SK-N-SH (cell line): ENCODE measurements at regions not wholly inside any gene's neighbourhood (a gene's known extent, or its start where the extent isn't known, plus 50 kb on each side); places are given as distances from the start of the nearest gene placed in this dataset.

Source experiments
- CTCF ChIA-PET: fragments of 300-600, 350-600 bp; formaldehyde crosslinking; extraction: SDS; loops from one replicate; lab custom pipeline; 2021; lab: Yijun Ruan, JAX
- POLR2A ChIA-PET: fragments of 350-600 bp; sonication (Branson Sonifier 250); formaldehyde crosslinking; extraction: SDS; loops from one replicate; lab custom pipeline; 2020; ENCODE audit warnings: antibody characterized with exemption, inconsistent platforms; lab: Yijun Ruan, JAX
- DNase-seq: peaks from one replicate; pipeline ENCODE4 v3.0.0; 2012
- H2AFZ ChIP-seq: fragments of 200-600 bp; sonication (generic); 2 replicates; pipeline ENCODE4 v1.8.1; 2016; ENCODE audit warnings: antibody characterized with exemption, mild to moderate bottlenecking, low read depth
- H3F3A ChIP-seq: fragments of 200-600 bp; sonication (generic); replicated peaks from 2 replicates; pipeline ENCODE3; 2016; ENCODE audit warnings: antibody characterized with exemption, mild to moderate bottlenecking; ENCODE audit not compliant: insufficient read depth
- H3K27ac ChIP-seq, 2 experiments: fragments of 200-500 bp in 1 of 2; fragments of 200-600 bp in 1 of 2; sonication (Bioruptor generic) in 1 of 2; sonication (generic), shearing (Covaris generic) in 1 of 2; 2 replicates each; pipeline versions ENCODE4 v1.5.1 to v1.6.1; 2014 to 2016; ENCODE audit warnings: low read depth in 2 of 2, inconsistent platforms in 1 of 2, low read length in 1 of 2, mild to moderate bottlenecking in 1 of 2, mixed read lengths in 1 of 2
- H3K27me3 ChIP-seq: fragments of 200-600 bp; sonication (generic), shearing (Covaris generic); 2 replicates; pipeline ENCODE4 v1.6.1; 2016; ENCODE audit warnings: mixed run types; ENCODE audit not compliant: insufficient read depth
- H3K36me3 ChIP-seq, 2 experiments: fragments of 200-500 bp in 1 of 2; fragments of 200-600 bp in 1 of 2; sonication (Bioruptor generic) in 1 of 2; sonication (generic) in 1 of 2; replicated peaks in 1 of 2; 2 replicates each; pipeline versions ENCODE3 to v1.5.1; 2014 to 2016; ENCODE audit warnings: low read length in 1 of 2, mild to moderate bottlenecking in 1 of 2; ENCODE audit not compliant: insufficient read depth in 2 of 2, control insufficient read depth in 1 of 2
- H3K4me1 ChIP-seq, 2 experiments: fragments of 200-500 bp in 1 of 2; fragments of 200-600 bp in 1 of 2; sonication (Bioruptor generic) in 1 of 2; sonication (generic), shearing (Covaris generic) in 1 of 2; 2 replicates each; pipeline versions ENCODE4 v1.5.1 to v1.6.1; 2014 to 2016; ENCODE audit warnings: low read depth in 1 of 2, low read length in 1 of 2, mixed run types in 1 of 2; ENCODE audit not compliant: insufficient read depth in 2 of 2, control insufficient read depth in 1 of 2
- H3K4me2 ChIP-seq: fragments of 200-600 bp; sonication (generic), shearing (Covaris generic); 2 replicates; pipeline ENCODE4 v1.6.1; 2017; ENCODE audit warnings: mixed run types
- H3K4me3 ChIP-seq, 2 experiments: fragments of 200-500 bp in 1 of 2; fragments of 200-600 bp in 1 of 2; sonication (Bioruptor generic) in 1 of 2; sonication (generic), shearing (Covaris generic) in 1 of 2; 2 replicates each; pipeline versions ENCODE4 v1.5.1 to v1.8.1; 2014 to 2016; ENCODE audit warnings: low read depth in 2 of 2, inconsistent platforms in 1 of 2, low read length in 1 of 2, mild to moderate bottlenecking in 1 of 2, mixed read lengths in 1 of 2, moderate library complexity in 1 of 2
- H3K79me2 ChIP-seq: fragments of 200-600 bp; sonication (generic); 2 replicates; pipeline ENCODE4 v1.8.1; 2017; ENCODE audit warnings: mild to moderate bottlenecking; ENCODE audit not compliant: insufficient read depth
- H3K9ac ChIP-seq: fragments of 200-600 bp; sonication (generic); 2 replicates; pipeline ENCODE4 v1.6.1; 2017; ENCODE audit warnings: mixed run types
- H3K9me2 ChIP-seq: fragments of 200-600 bp; sonication (generic); 2 replicates; pipeline ENCODE4 v1.6.1; 2017; ENCODE audit warnings: mixed run types
- H3K9me3 ChIP-seq: fragments of 200-600 bp; sonication (generic); 2 replicates; pipeline ENCODE4 v1.6.1; 2017; ENCODE audit warnings: mixed run types, mild to moderate bottlenecking, moderate library complexity
- H4K20me1 ChIP-seq: fragments of 200-600 bp; sonication (generic); 2 replicates; pipeline ENCODE4 v1.6.1; 2017; ENCODE audit warnings: mild to moderate bottlenecking, mixed run types; ENCODE audit not compliant: insufficient read depth
- GABPA ChIP-seq: IDR thresholded peaks from 2 replicates; pipeline ENCODE4 v1.4.0; 2012; ENCODE audit warnings: low read depth, mild to moderate bottlenecking
- IRF3 ChIP-seq: fragments of 150-350 bp; IDR thresholded peaks from 2 replicates; pipeline ENCODE4 v1.6.1; 2016; ENCODE audit warnings: mild to moderate bottlenecking, low read depth, low read length
- JUND ChIP-seq: IDR thresholded peaks from 2 replicates; pipeline ENCODE4 v1.4.0; 2012
- MEF2A ChIP-seq: IDR thresholded peaks from 2 replicates; pipeline ENCODE4 v1.4.0; 2012; ENCODE audit warnings: low read depth, borderline replicate concordance
- MXI1 ChIP-seq: IDR thresholded peaks from 2 replicates; pipeline ENCODE4 v1.6.1; 2012; ENCODE audit warnings: mild to moderate bottlenecking, low read depth, low read length, improper control_type of control experiment
- NFIC ChIP-seq: IDR thresholded peaks from 2 replicates; pipeline ENCODE4 v1.4.0; 2012; ENCODE audit warnings: borderline replicate concordance
- REST ChIP-seq: IDR thresholded peaks from 2 replicates; pipeline ENCODE4 v1.6.1; 2012; ENCODE audit warnings: mild to moderate bottlenecking, low read depth, low read length, moderate library complexity
- RFX5 ChIP-seq: IDR thresholded peaks from 2 replicates; pipeline ENCODE4 v1.6.1; 2012; ENCODE audit warnings: mild to moderate bottlenecking, improper control_type of control experiment, low read length
- SIN3A ChIP-seq: IDR thresholded peaks from 2 replicates; pipeline ENCODE4 v1.6.1; 2012; ENCODE audit warnings: low read depth, mild to moderate bottlenecking, low read length, moderate library complexity, borderline replicate concordance
- TAF1 ChIP-seq: IDR thresholded peaks from 2 replicates; pipeline ENCODE4 v1.6.1; 2012; ENCODE audit warnings: low read depth, mild to moderate bottlenecking, low read length, moderate library complexity, borderline replicate concordance
- TCF12 ChIP-seq: IDR thresholded peaks from 2 replicates; pipeline ENCODE4 v1.4.0; 2012
- ZBTB33 ChIP-seq: IDR thresholded peaks from 2 replicates; pipeline ENCODE4 v1.4.0; 2012; ENCODE audit warnings: low read depth, borderline replicate concordance
- WGBS: methylation state at CpG from one replicate; pipeline ENCODE4 v1.1.6; 2017; ENCODE audit warnings: low lambda C conversion rate; 5-methylcytosine and 5-hydroxymethylcytosine counted together

- TF ChIP-seq TAF1: no peak
- no peak for TF ChIP-seq SIN3A
- no peak for TF ChIP-seq TCF12
- no peak for TF ChIP-seq NFIC
- no peak for TF ChIP-seq JUND
Measured at GRCh38 chr2:52210161-52210560, 1178.2 kb upstream of the NRXN1 start (continued).

- Histone ChIP-seq H3K9ac (no peak overlapping the region), H3K9me2 (no peaks in the 10 kb centered on the region), H3K4me1 (no peaks in the 10 kb centered on the region), H3K4me3 (no peak overlapping the region), H3K79me2 (no peaks in the 10 kb centered on the region), H3K27me3 (no peaks in the 10 kb centered on the region), H4K20me1 (no peaks in the 10 kb centered on the region), H3F3A (no peaks in the 10 kb centered on the region), H3K9me3 (no peaks in the 10 kb centered on the region), H2AFZ (no peak overlapping the region), H3K27ac (no peak overlapping the region), H3K4me2 (no peak overlapping the region), H3K36me3 (no peaks in the 10 kb centered on the region)
- no peak for TF ChIP-seq MEF2A
- no peak for TF ChIP-seq REST
- TF ChIP-seq RFX5: no peak
- TF ChIP-seq GABPA: no peak
- no peak for TF ChIP-seq IRF3
- no peak for TF ChIP-seq JUND
- no peak for TF ChIP-seq ZBTB33
- TF ChIP-seq MXI1: no peak
- CTCF ChIA-PET: no interaction called here
- POLR2A ChIA-PET: no interaction called here
- no peak for DNase-seq
- 45% methylated on average over 2 of the region's 2 CpGs for WGBS
Measured at GRCh38 chr2:52194342-52194741, 1162.4 kb upstream of the NRXN1 start.
